GM18499 (cell line): ENCODE measurements at regions not wholly inside any gene's neighbourhood (a gene's known extent, or its start where the extent isn't known, plus 50 kb on each side); places are given as distances from the start of the nearest gene placed in this dataset.

Experiments used
- ATAC-seq: cut with Tn5 transposase; IDR thresholded peaks from one replicate; pipeline ENCODE4 v1.9.1; 2021; ENCODE audit warnings: moderate number of reproducible peaks; ENCODE audit not compliant: insufficient read depth, unreplicated experiment

GRCh38 chr18:71189581-71189980, 900.7 kb downstream of the SOCS6 start:
- no peak for ATAC-seq

- no peak for ATAC-seq
Observed at GRCh38 chr18:71168557-71169145, 879.8 kb downstream of the SOCS6 start.

DNA sequence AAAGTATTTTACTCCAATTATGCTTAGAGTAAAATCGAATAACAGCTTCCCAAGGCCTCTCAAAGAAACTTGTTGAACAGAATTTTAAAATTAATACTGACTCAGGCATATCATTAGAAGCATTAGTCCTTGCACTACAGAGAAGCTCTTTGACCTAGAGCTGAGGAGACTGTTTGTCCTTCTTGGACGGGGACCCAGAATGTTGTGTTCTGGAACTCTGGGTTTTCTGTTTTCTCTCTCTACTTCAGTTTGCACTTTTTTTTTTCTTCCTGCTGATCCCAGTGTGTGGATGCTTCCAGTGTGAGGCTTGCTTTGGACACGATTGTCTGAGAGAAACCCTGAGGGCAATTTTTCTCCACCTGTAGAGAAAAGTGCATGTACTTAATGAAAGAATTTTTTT, 847.6 kb downstream of the SOCS6 start:
- ATAC-seq, result no peak

- no peak for ATAC-seq
Observed at GRCh38 chr18:71134122-71134521, 845.3 kb downstream of the SOCS6 start.

DNA sequence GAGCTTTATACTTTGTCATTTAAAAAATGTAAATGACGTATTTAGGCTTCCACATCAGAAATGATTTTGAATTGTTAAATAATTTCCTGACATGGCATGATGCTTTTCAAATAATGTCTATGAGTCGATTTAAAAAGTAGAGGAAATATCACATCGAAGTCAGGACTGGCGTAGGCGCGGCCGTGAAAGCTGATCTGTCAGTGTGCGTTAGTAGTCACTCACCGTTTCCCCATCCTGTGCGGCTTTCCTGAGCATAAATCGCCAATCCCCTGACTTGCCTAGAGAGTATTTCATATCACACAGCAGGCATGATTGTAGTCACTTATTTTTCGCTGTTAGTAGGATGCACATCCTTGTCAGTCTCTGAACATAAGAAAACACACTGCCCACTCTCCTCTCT, 843.1 kb downstream of the SOCS6 start:
- ATAC-seq, result no peak

GRCh38 chr18:71130351-71130750, 841.5 kb downstream of the SOCS6 start:
- no peak for ATAC-seq

- no peak for ATAC-seq
Observed at GRCh38 chr18:71125581-71125980, 836.7 kb downstream of the SOCS6 start.

DNA sequence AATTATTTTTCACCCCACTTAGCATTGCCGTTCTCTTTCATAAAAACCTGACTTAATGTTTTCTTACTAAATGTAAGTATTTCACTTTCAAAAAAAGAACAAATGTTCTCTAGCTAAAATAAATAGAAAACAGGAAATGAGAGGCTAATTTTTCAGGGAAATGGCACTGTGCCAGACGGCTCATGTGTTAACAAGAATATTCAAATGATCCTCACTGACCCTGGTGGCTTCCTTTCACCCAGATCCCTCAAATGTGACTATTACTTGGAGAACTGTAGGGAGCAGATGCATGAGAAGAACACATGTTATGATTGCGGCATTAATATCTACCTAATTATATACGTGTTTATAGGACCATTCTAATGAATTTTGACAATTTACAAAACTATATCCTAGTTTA, 827.7 kb downstream of the SOCS6 start:
- no peak for ATAC-seq

GRCh38 chr18:71115261-71115660, 826.4 kb downstream of the SOCS6 start:
- no peak for ATAC-seq

DNA sequence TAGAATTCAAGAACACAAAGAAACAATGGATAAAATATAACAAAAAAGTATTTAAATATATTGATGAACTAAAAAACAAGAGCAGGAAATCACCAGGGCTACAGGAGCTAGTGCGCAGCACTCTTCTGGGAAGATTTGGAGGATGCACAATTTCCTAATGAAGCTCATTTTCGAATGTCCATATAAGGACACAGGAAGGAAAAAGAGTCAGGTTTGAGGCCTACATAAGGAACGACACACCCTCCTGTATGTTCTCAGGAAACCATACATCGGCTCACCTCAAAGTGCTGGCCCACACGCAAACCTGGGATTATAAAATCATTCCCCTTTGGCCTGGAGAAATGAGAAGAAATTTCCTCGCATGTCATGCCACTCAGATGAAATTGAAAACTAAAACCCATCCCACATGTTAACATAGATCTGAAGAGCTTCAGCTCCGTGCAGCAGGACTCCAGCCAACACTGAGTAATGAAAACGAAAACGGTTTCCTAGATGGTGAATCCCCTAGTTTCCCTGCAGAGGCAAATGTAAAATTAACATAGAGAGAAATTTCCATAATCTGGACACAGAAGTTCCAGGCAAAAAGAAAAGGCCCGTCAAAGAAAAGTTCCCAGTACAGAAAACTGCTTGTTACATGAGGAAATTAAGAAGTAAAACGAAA, 825.8 kb downstream of the SOCS6 start:
- no peak for ATAC-seq

DNA sequence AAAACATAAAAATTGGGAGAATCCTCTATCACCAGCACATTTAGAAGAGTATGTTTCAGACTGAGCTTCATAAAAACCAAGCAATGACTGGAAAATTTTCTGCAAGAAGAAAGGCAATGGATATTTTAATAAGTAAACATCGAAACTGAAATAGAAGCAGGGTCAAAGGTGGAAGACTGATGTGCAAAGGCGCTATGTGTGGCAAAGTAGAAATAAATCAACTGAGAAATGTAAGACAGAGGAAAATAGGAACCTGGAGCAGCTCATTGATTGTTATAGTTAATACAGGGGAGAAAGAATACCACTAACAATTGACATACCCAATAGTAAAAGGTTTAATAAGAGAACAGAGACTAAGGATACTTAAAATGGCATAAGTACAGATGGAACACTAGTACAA, 818.4 kb downstream of the SOCS6 start:
- no peak for ATAC-seq

- ATAC-seq, result no peak
Observed at GRCh38 chr18:71106701-71107100, 817.9 kb downstream of the SOCS6 start.

- no peak for ATAC-seq
Observed at GRCh38 chr18:71105994-71106546, 817.2 kb downstream of the SOCS6 start.

DNA sequence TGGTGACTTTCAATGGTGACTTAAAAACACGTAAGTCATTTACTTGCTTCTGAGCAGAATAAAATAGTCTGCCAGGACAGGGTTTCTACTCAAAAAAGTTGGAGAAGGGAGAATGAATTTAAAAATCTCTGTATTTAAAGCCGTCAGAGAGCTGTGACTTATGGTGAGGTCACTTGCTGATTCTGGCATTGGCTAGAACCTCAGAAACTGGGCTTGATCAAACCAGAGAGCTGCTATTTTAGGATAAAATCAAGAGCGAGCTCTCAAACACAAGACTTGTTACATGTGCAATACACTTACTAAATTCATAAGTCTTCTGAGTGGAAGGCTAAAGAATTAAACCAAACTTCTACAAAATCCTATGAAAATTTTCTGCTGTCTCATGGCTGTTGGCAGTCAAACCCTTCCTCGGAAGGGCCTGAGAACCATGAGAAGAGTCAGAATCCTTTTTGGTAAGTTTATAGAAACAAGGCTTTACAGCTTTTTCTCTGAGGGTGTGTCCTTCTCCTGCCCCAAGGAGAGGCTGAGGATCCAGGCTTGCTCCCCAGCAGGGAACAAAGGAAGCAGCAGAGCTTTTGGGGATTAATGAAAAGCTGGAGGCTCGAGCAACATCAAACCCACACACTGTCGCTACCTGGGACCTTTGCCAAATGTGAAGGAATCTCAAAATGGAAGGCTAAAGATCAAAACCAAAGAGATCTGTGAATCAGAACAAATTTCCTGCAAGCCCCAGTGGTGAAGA, 816.4 kb downstream of the SOCS6 start:
- no peak for ATAC-seq

- no peak for ATAC-seq
Observed at GRCh38 chr18:71079606-71080005, 790.8 kb downstream of the SOCS6 start.

- ATAC-seq, result no peak
Observed at GRCh38 chr18:71077451-71077850, 788.6 kb downstream of the SOCS6 start.

GRCh38 chr18:71075147-71075546, 786.3 kb downstream of the SOCS6 start:
- no peak for ATAC-seq

DNA sequence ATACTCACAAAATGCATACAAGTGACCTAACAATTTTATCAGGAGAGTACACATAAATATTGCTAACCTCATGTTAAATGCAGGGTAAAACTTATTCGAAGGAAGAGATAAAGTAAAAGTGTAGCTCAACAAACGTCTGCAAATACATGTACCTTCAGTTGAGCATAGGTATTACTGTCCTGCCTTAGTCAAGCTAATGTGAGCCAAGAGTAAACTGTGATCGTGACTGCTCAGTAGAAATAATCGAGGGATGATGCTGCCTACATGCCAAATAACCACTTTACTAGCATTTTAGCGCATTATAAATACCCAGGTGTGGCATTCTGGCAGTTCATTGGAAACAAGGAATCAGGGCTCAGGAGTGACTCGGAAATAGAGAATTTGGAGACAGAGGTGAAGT, 779.5 kb downstream of the SOCS6 start:
- no peak for ATAC-seq

DNA sequence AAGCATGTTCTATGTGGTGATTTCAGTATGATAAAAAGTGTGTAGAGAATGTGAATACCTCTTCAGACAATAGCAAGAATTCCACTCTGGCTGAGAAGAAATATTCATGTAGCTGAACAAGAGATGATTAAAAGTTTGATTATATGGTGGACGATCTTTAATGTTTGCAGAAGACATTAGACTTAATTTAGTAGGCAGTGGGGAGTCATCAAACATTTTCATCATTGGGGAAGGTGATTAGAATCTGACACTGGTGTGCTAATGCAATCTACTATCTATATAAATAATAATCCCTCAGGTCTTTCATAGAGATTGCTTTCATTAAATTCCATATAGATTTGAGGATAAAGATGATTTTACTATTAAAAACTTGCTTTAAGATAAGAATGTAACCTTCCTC, 761.0 kb downstream of the SOCS6 start:
- no peak for ATAC-seq

DNA sequence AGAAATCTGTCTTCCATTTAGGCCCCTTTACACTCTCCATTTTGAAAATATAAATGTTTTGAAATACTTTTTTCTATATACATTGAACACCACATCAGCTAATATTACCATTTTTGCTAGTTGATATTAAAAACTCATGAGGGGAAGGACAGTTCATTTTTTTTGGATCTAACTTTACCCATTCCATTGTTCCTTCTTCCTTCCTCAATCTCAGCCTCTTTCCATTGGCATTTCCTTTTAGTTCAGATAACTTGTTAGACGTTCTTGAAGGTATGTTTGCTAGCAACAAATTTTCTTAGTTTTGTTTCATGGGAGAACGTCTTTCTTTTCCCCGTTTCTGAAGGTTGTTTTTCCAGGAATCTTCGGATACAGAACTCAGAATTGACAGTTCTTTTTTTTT, 759.0 kb downstream of the SOCS6 start:
- ATAC-seq, result no peak

- ATAC-seq, result no peak
Observed at GRCh38 chr18:71045331-71046065, 756.7 kb downstream of the SOCS6 start.
